HCT116 (cell line): ENCODE measurements at regions not wholly inside any gene's neighbourhood (a gene's known extent, or its start where the extent isn't known, plus 50 kb on each side); places are given as distances from the start of the nearest gene placed in this dataset.

Experiments used
- ATAC-seq: fragments of 200-7000 bp; cut with Tn5 transposase; 2 replicates; pipeline ENCODE4 v1.9.1; 2020; ENCODE audit warnings: mild to moderate bottlenecking, moderate library complexity
- BruUV-seq: library from RNA; stranded (reverse); fragments of 400-500 nt; replicated peaks from 2 replicates; lab custom pipeline; 2021; lab: Mats Ljungman, UMichigan
- CTCF ChIA-PET: fragments of 300-600 bp; sonication (Branson Sonifier 250); formaldehyde crosslinking; loops from one replicate; lab custom pipeline; 2021; ENCODE audit warnings: antibody characterized with exemption; lab: Charles Lee
- POLR2A ChIA-PET: fragments of 300-600, 350-600 bp; sonication (Branson Sonifier 250); formaldehyde crosslinking; loops from one replicate; lab custom pipeline; 2021; ENCODE audit warnings: antibody characterized with exemption; lab: Charles Lee
- RAD21 ChIA-PET, 2 experiments: fragments of 300-600 bp; sonication (Branson Sonifier 250); formaldehyde crosslinking; loops; one replicate each; lab custom pipeline; 2023; ENCODE audit warnings: low total read pairs in 2 of 2; ENCODE audit not compliant: uncharacterized antibody in 2 of 2, unreplicated experiment in 2 of 2, low non-redundant PET in 1 of 2; lab: Charles Lee
- DNase-seq: peaks from one replicate; pipeline ENCODE4 v3.0.0-alpha.2; 2010; ENCODE audit warnings: low read depth, low spot score
- H2AFZ ChIP-seq: fragments of 200-600 bp; shearing (Covaris generic), sonication (generic); 2 replicates; pipeline ENCODE4 v1.6.1; 2017; ENCODE audit warnings: low read depth, mixed run types, mixed read lengths, antibody characterized with exemption, low read length; ENCODE audit not compliant: poor library complexity, severe bottlenecking
- H3K27ac ChIP-seq: 2 replicates; pipeline ENCODE4 v1.5.1; 2012; ENCODE audit warnings: low read depth, low read length
- H3K27me3 ChIP-seq: fragments of 200-600 bp; sonication (generic); 2 replicates; pipeline ENCODE4 v1.6.1; 2016; ENCODE audit warnings: mixed run types, low read length, mixed read lengths; ENCODE audit not compliant: insufficient read depth
- H3K36me3 ChIP-seq, 2 experiments: fragments of 200-500 bp in 1 of 2; fragments of 200-600 bp in 1 of 2; sonication (Bioruptor generic) in 1 of 2; sonication (generic) in 1 of 2; 2 replicates each; pipeline versions ENCODE4 v1.5.1 to v1.6.1; 2014 to 2016; ENCODE audit warnings: low read length in 2 of 2, inconsistent platforms in 1 of 2, mixed read lengths in 1 of 2, mixed run types in 1 of 2; ENCODE audit not compliant: insufficient read depth in 2 of 2, control insufficient read depth in 1 of 2
- H3K4me1 ChIP-seq, 2 experiments: fragments of 200-600 bp in 1 of 2; sonication (generic) in 1 of 2; 2 replicates each; pipeline versions ENCODE4 v1.5.1 to v1.6.1; 2012 to 2017; ENCODE audit warnings: low read length in 2 of 2, inconsistent platforms in 1 of 2, mild to moderate bottlenecking in 1 of 2, mixed read lengths in 1 of 2, mixed run types in 1 of 2, moderate library complexity in 1 of 2; ENCODE audit not compliant: insufficient read depth in 2 of 2, control insufficient read depth in 1 of 2
- H3K4me2 ChIP-seq: fragments of 200-600 bp; sonication (generic); 2 replicates; pipeline ENCODE4 v1.6.1; 2017; ENCODE audit warnings: mixed run types, low read length, mixed read lengths
- H3K4me3 ChIP-seq, 2 experiments: fragments of 200-600 bp in 1 of 2; sonication (generic) in 1 of 2; replicated peaks in 1 of 2; 2 replicates each; pipeline ENCODE4 v1.5.1; 2011 to 2016; ENCODE audit warnings: low read length in 2 of 2, control low read depth in 1 of 2, low read depth in 1 of 2, mild to moderate bottlenecking in 1 of 2, mixed read lengths in 1 of 2, mixed run types in 1 of 2
- H3K79me2 ChIP-seq: fragments of 200-600 bp; sonication (generic); 2 replicates; pipeline ENCODE4 v1.6.1; 2017; ENCODE audit warnings: mild to moderate bottlenecking, mixed run types, low read length, moderate library complexity, mixed read lengths; ENCODE audit not compliant: insufficient read depth
- H3K9ac ChIP-seq: fragments of 200-600 bp; sonication (generic); 2 replicates; pipeline ENCODE4 v1.6.1; 2016; ENCODE audit warnings: low read length, mixed read lengths
- H3K9me2 ChIP-seq: fragments of 200-600 bp; sonication (generic), shearing (Covaris generic); 2 replicates; pipeline ENCODE4 v1.6.1; 2017; ENCODE audit warnings: mixed run types, mild to moderate bottlenecking, moderate library complexity; ENCODE audit not compliant: insufficient read depth
- H3K9me3 ChIP-seq, 2 experiments: fragments of 200-500 bp in 1 of 2; fragments of 200-600 bp in 1 of 2; sonication (Bioruptor generic) in 1 of 2; sonication (generic) in 1 of 2; 2 replicates each; pipeline ENCODE4 v1.6.1; 2014 to 2017; ENCODE audit warnings: low read length in 2 of 2, mixed read lengths in 2 of 2, inconsistent platforms in 1 of 2, low read depth in 1 of 2, mild to moderate bottlenecking in 1 of 2, mixed run types in 1 of 2, moderate library complexity in 1 of 2; ENCODE audit not compliant: control insufficient read depth in 1 of 2, insufficient read depth in 1 of 2
- H4K20me1 ChIP-seq: fragments of 200-600 bp; sonication (generic), shearing (Covaris generic); 2 replicates; pipeline ENCODE4 v1.6.1; 2017; ENCODE audit warnings: mixed run types, mild to moderate bottlenecking, moderate library complexity; ENCODE audit not compliant: insufficient read depth
- CBX3 ChIP-seq: IDR thresholded peaks from 2 replicates; pipeline ENCODE4 v1.6.1; 2012; ENCODE audit warnings: low read depth
- CEBPB ChIP-seq: IDR thresholded peaks from 2 replicates; pipeline ENCODE4 v1.6.1; 2012; ENCODE audit warnings: low read depth
- CTCF ChIP-seq, 3 experiments: fragments of 200-600 bp in 1 of 3; sonication (generic) in 1 of 3; IDR thresholded peaks in 2 of 3; conservative IDR thresholded peaks in 1 of 3; 2 replicates each; pipeline ENCODE4 v1.5.1; 2012 to 2017; ENCODE audit warnings: low read depth in 2 of 3, low read length in 2 of 3, antibody characterized with exemption in 1 of 3, borderline replicate concordance in 1 of 3, control low read depth in 1 of 3, mild to moderate bottlenecking in 1 of 3, mixed read lengths in 1 of 3, mixed run types in 1 of 3, moderate library complexity in 1 of 3; ENCODE audit not compliant: insufficient read depth in 1 of 3
- ELF1 ChIP-seq: IDR thresholded peaks from 2 replicates; pipeline ENCODE4 v1.6.1; 2012; ENCODE audit warnings: low read depth, borderline replicate concordance
- EZH2phosphoT487 ChIP-seq: fragments of 200-600 bp; IDR thresholded peaks from 2 replicates; pipeline ENCODE4 v1.6.1; 2018; ENCODE audit warnings: antibody characterized with exemption, borderline replicate concordance
- FOSL1 ChIP-seq: IDR thresholded peaks from 2 replicates; pipeline ENCODE4 v1.6.1; 2012; ENCODE audit warnings: low read depth
- POLR2AphosphoS5 ChIP-seq: IDR thresholded peaks from 2 replicates; pipeline ENCODE4 v1.6.1; 2011; ENCODE audit warnings: mild to moderate bottlenecking, low read depth, low read length, moderate library complexity
- RAD21 ChIP-seq: IDR thresholded peaks from 2 replicates; pipeline ENCODE4 v1.6.1; 2012; ENCODE audit warnings: low read depth, mild to moderate bottlenecking
- SIN3A ChIP-seq: IDR thresholded peaks from 2 replicates; pipeline ENCODE4 v1.6.1; 2012; ENCODE audit warnings: low read depth
- SP1 ChIP-seq: IDR thresholded peaks from 2 replicates; pipeline ENCODE4 v1.6.1; 2012; ENCODE audit warnings: low read depth
- ZNF274 ChIP-seq: fragments of 200-500 bp; sonication (Bioruptor generic); IDR thresholded peaks from 2 replicates; pipeline ENCODE4 v1.6.1; 2014; ENCODE audit warnings: mild to moderate bottlenecking, low read depth, low read length, inconsistent platforms
- intact Hi-C: fragments of 100-400 bp; cut with micrococcal nuclease; formaldehyde crosslinking; loops from 2 replicates; pipeline ENCODE4 v1.10.0; 2022

GRCh38 chr4:129355031-129355430 is 259.1 kb downstream of the C4orf33 start:
- H4K20me1 ChIP-seq, result no peaks in the 10 kb centered on the region
- no peak overlapping the region for H3K4me2 ChIP-seq
- H3K4me1 ChIP-seq, result peaks cover 9 to 17% of the 10 kb centered on the region in 2 experiments; a peak in 3 of 4 replicates
- no peaks in the 10 kb centered on the region for H3K9me3 ChIP-seq
- TF ChIP-seq FOSL1 (no peak), ELF1 (no peak), SIN3A (no peak), RAD21 (no peak), CTCF (IDR thresholded peaks at IDR 0.05 in 2 of 3, conservative IDR thresholded peaks at IDR 0.05 in 1 of 3; ENCODE audit: borderline replicate concordance in 1 of 3, insufficient read depth in 1 of 3, low read depth in 2 of 3, low read length in 2 of 3) (no peak), EZH2phosphoT487 (no peak), SP1 (no peak), CBX3 (no peak), ZNF274 (no peak), POLR2AphosphoS5 (no peak), CEBPB (no peak)
- TF ChIP-seq, all 23 proteins: peak for 0
- Histone ChIP-seq H3K4me3 (no peak overlapping the region), H3K36me3 (no peaks in the 10 kb centered on the region), H3K9ac (no peak overlapping the region), H2AFZ (no peak overlapping the region), H3K79me2 (no peaks in the 10 kb centered on the region), H3K9me2 (no peaks in the 10 kb centered on the region), H3K27me3 (no peaks in the 10 kb centered on the region), H3K27ac (no peak overlapping the region)
- BruUV-seq, result no TSS peak
- DNase-seq (no peak), ATAC-seq (no peak)
- ChIA-PET CTCF (interaction anchor here (2.0 kb wide), 1 partner anchor 8 kb away, joined by 6 read pairs; no protein-coding TSS in a partner anchor), RAD21 (no interaction called here), POLR2A (no interaction called here)
- intact Hi-C loops, result loop anchor here (10.0 kb wide), 1 partner anchor 570 kb away; no protein-coding TSS in a partner anchor
